ENCODE measurements at regions not wholly inside any gene's neighbourhood (a gene's known extent, or its start where the extent isn't known, plus 50 kb on each side); places are given as distances from the start of the nearest gene placed in this dataset.

GRCh38 chrX:69415698-69416097 is 88.4 kb upstream of the NALF2 start:
- no peak for TF ChIP-seq CTCF (conservative IDR thresholded peaks at IDR 0.05; ENCODE audit: low read depth, low read length)
- no peak for TF ChIP-seq EZH2 (IDR thresholded peaks at IDR 0.05; ENCODE audit: borderline replicate concordance, low read depth, low read length, poor library complexity, severe bottlenecking)

Measured in A673 (cell line).